Calu3 (cell line): ENCODE measurements at regions not wholly inside any gene's neighbourhood (a gene's known extent, or its start where the extent isn't known, plus 50 kb on each side); places are given as distances from the start of the nearest gene placed in this dataset.
"Not testable (repeated sequence)": the region's sequence is repeated elsewhere in the genome, so short reads cannot be mapped to it uniquely, and the experiment has no call there.

Experiments
- BruUV-seq: library from RNA; stranded (reverse); fragments of 400-500 nt; replicated peaks from 2 replicates; lab custom pipeline; 2021; lab: Mats Ljungman, UMichigan
- CTCF ChIA-PET: fragments of 300-600 bp; sonication (Branson Sonifier 250); formaldehyde crosslinking; loops from one replicate; lab custom pipeline; 2022; ENCODE audit warnings: antibody characterized with exemption; lab: Charles Lee
- DNase-seq: peaks from one replicate; pipeline ENCODE4 v3.0.0; 2022
- H3K27ac Mint-ChIP-seq: one replicate; pipeline ENCODE4 v1.8.0; 2022; ENCODE audit warnings: mixed read lengths; ENCODE audit not compliant: unreplicated experiment
- H3K27me3 Mint-ChIP-seq: one replicate; pipeline ENCODE4 v1.8.0; 2022; ENCODE audit warnings: mixed read lengths; ENCODE audit not compliant: unreplicated experiment
- H3K36me3 Mint-ChIP-seq: one replicate; pipeline ENCODE4 v1.8.0; 2022; ENCODE audit warnings: mild to moderate bottlenecking, moderate library complexity, mixed read lengths; ENCODE audit not compliant: insufficient read depth, unreplicated experiment
- H3K4me1 Mint-ChIP-seq: one replicate; pipeline ENCODE4 v1.8.0; 2022; ENCODE audit warnings: mild to moderate bottlenecking, low read depth, mixed read lengths; ENCODE audit not compliant: unreplicated experiment
- H3K4me3 Mint-ChIP-seq: one replicate; pipeline ENCODE4 v1.8.0; 2022; ENCODE audit warnings: mild to moderate bottlenecking, low read depth, moderate library complexity, mixed read lengths; ENCODE audit not compliant: unreplicated experiment
- H3K9me3 Mint-ChIP-seq: one replicate; pipeline ENCODE4 v1.8.0; 2022; ENCODE audit warnings: low read depth, mixed read lengths; ENCODE audit not compliant: unreplicated experiment
- CTCF ChIP-seq: fragments of 200-600 bp; IDR thresholded peaks from one replicate; pipeline ENCODE4 v1.8.0; 2022; ENCODE audit warnings: antibody characterized with exemption; ENCODE audit not compliant: unreplicated experiment
- intact Hi-C: fragments of 100-400 bp; cut with micrococcal nuclease; formaldehyde crosslinking; loops from one replicate; pipeline ENCODE4 v1.10.0; 2022; ENCODE audit not compliant: unreplicated experiment

GRCh38 chr15:81889485-81889881 lies 156.3 kb downstream of the MEX3B start:
- intact Hi-C loops, result no loop called here
- Mint-ChIP-seq H3K4me1 (no peaks in the 10 kb centered on the region), H3K27me3 (no peaks in the 10 kb centered on the region), H3K9me3 (peaks cover 7% of the 10 kb centered on the region), H3K36me3 (no peaks in the 10 kb centered on the region), H3K4me3 (no peak overlapping the region), H3K27ac (no peak overlapping the region)
- TF ChIP-seq CTCF, result no peak
- no peak for DNase-seq
- no TSS peak for BruUV-seq
- CTCF ChIA-PET, result no interaction called here

GRCh38 chr15:81888748-81889484 lies 156.9 kb downstream of the MEX3B start:
- Mint-ChIP-seq H3K27ac (no peak overlapping the region), H3K4me1 (no peaks in the 10 kb centered on the region), H3K4me3 (no peak overlapping the region), H3K27me3 (no peaks in the 10 kb centered on the region), H3K36me3 (no peaks in the 10 kb centered on the region), H3K9me3 (peaks cover 7% of the 10 kb centered on the region)
- CTCF ChIA-PET, result no interaction called here
- intact Hi-C loops, result no loop called here
- no peak for DNase-seq
- TF ChIP-seq CTCF, result no peak
- no TSS peak for BruUV-seq

GRCh38 chr15:81887912-81888311 lies 157.9 kb downstream of the MEX3B start:
- no peak for DNase-seq
- Mint-ChIP-seq H3K4me3 (no peak overlapping the region), H3K4me1 (no peaks in the 10 kb centered on the region), H3K9me3 (peaks cover 7% of the 10 kb centered on the region), H3K27me3 (no peaks in the 10 kb centered on the region), H3K27ac (no peak overlapping the region), H3K36me3 (no peaks in the 10 kb centered on the region)
- no TSS peak for BruUV-seq
- TF ChIP-seq CTCF, result no peak
- CTCF ChIA-PET, result no interaction called here
- intact Hi-C loops, result no loop called here

- H3K27me3 Mint-ChIP-seq, H3K9me3 Mint-ChIP-seq, H3K4me3 Mint-ChIP-seq, H3K27ac Mint-ChIP-seq, intact Hi-C loops, DNase-seq, BruUV-seq, H3K4me1 Mint-ChIP-seq, H3K36me3 Mint-ChIP-seq, CTCF ChIA-PET: not testable (repeated sequence)
These were observed 158.6 kb downstream of the MEX3B start for GRCh38 chr15:81887188-81887587.

- no peak for DNase-seq
- Mint-ChIP-seq H3K4me3 (no peak overlapping the region), H3K27me3 (no peaks in the 10 kb centered on the region), H3K36me3 (no peaks in the 10 kb centered on the region), H3K9me3 (peaks cover 7% of the 10 kb centered on the region), H3K4me1 (no peaks in the 10 kb centered on the region), H3K27ac (no peak overlapping the region)
- intact Hi-C loops, result no loop called here
- TF ChIP-seq CTCF, result no peak
- no TSS peak for BruUV-seq
- CTCF ChIA-PET, result no interaction called here
These were observed 159.2 kb downstream of the MEX3B start for GRCh38 chr15:81886591-81886990.
